Smooth muscle cell (in vitro differentiated cells): ENCODE measurements at regions not wholly inside any gene's neighbourhood (a gene's known extent, or its start where the extent isn't known, plus 50 kb on each side); places are given as distances from the start of the nearest gene placed in this dataset.
A peak's percentile ranks its signal among the peaks of the same experiment; 100 is the strongest.

Experiments
- DNase-seq: peaks from one replicate; lab custom pipeline; 2025; ENCODE audit not compliant: unreplicated experiment; lab: John Stamatoyannopoulos, UW
- H2AFZ ChIP-seq: fragments of 200-600 bp; sonication (generic); 2 replicates; pipeline ENCODE4 v1.6.0; 2016; ENCODE audit warnings: antibody characterized with exemption, low read depth, mild to moderate bottlenecking
- H3F3A ChIP-seq: fragments of 200-600 bp; sonication (generic); 2 replicates; pipeline ENCODE4 v1.6.0; 2017; ENCODE audit warnings: antibody characterized with exemption, low read depth
- H3K27ac ChIP-seq: fragments of 200-600 bp; sonication (generic); 2 replicates; pipeline ENCODE4 v1.5.1; 2016; ENCODE audit warnings: low read depth, mild to moderate bottlenecking
- H3K27me3 ChIP-seq: fragments of 200-600 bp; sonication (generic); 2 replicates; pipeline ENCODE4 v1.6.1; 2016; ENCODE audit warnings: low read depth, mild to moderate bottlenecking
- H3K36me3 ChIP-seq: fragments of 200-600 bp; sonication (generic); 2 replicates; pipeline ENCODE4 v1.5.1; 2016; ENCODE audit warnings: low read depth
- H3K4me1 ChIP-seq: fragments of 200-600 bp; sonication (generic); 2 replicates; pipeline ENCODE4 v1.5.1; 2016; ENCODE audit warnings: low read depth
- H3K4me2 ChIP-seq: fragments of 200-600 bp; sonication (generic); 2 replicates; pipeline ENCODE4 v1.6.0; 2016; ENCODE audit warnings: mild to moderate bottlenecking
- H3K4me3 ChIP-seq: fragments of 200-600 bp; sonication (generic); 2 replicates; pipeline ENCODE4 v1.5.1; 2016; ENCODE audit warnings: mild to moderate bottlenecking
- H3K79me2 ChIP-seq: fragments of 200-600 bp; sonication (generic); 2 replicates; pipeline ENCODE4 v1.6.0; 2016; ENCODE audit warnings: low read depth, mild to moderate bottlenecking
- H3K9ac ChIP-seq: fragments of 200-600 bp; sonication (generic); 2 replicates; pipeline ENCODE4 v1.6.0; 2016; ENCODE audit warnings: low read depth
- H3K9me3 ChIP-seq: fragments of 200-600 bp; sonication (generic); replicated peaks from 2 replicates; pipeline ENCODE4 v1.5.1; 2016; ENCODE audit warnings: low read depth
- H4K20me1 ChIP-seq: fragments of 200-600 bp; sonication (generic); 2 replicates; pipeline ENCODE4 v1.6.0; 2016; ENCODE audit warnings: low read depth
- WGBS: methylation state at CpG from one replicate; pipeline ENCODE4 v1.1.7; 2016; ENCODE audit warnings: low lambda C conversion rate; 5-methylcytosine and 5-hydroxymethylcytosine counted together
- TF ChIP-seq, protein P1 (sequence below): fragments of 200-600 bp; sonication (generic); IDR thresholded peaks from 2 replicates; pipeline ENCODE4 v1.5.1; 2017; ENCODE audit warnings: borderline replicate concordance, mild to moderate bottlenecking, antibody characterized with exemption; ENCODE audit not compliant: insufficient read depth, poor library complexity, severe bottlenecking

DNA sequence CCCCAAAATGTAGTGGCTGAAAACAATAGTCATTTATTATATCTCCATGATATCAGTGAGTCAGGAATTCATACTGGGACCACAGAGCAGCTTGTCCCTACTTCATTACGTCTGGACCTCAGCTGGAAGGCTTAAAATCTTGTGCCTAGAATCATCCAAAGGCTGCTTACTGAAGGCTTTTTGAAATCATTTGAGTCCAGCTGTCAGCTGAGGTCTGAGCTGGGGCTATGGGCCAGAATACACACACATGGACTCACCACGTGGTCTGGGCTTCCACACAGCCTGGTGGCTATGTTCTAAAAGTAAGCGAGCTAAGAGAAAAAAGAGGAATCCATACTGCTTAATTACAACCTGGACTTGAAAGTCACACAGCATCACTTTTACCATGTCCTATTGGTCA is 209.2 kb downstream of the KCTD12 start:
- H3F3A ChIP-seq, result no peaks in the 10 kb centered on the region
- H3K4me2 ChIP-seq, result no peak overlapping the region
- no peak overlapping the region for H3K27ac ChIP-seq
- no peaks in the 10 kb centered on the region for H4K20me1 ChIP-seq
- TF ChIP-seq, protein P1, sequence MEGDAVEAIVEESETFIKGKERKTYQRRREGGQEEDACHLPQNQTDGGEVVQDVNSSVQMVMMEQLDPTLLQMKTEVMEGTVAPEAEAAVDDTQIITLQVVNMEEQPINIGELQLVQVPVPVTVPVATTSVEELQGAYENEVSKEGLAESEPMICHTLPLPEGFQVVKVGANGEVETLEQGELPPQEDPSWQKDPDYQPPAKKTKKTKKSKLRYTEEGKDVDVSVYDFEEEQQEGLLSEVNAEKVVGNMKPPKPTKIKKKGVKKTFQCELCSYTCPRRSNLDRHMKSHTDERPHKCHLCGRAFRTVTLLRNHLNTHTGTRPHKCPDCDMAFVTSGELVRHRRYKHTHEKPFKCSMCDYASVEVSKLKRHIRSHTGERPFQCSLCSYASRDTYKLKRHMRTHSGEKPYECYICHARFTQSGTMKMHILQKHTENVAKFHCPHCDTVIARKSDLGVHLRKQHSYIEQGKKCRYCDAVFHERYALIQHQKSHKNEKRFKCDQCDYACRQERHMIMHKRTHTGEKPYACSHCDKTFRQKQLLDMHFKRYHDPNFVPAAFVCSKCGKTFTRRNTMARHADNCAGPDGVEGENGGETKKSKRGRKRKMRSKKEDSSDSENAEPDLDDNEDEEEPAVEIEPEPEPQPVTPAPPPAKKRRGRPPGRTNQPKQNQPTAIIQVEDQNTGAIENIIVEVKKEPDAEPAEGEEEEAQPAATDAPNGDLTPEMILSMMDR, result no peak
- no peaks in the 10 kb centered on the region for H3K36me3 ChIP-seq
- DNase-seq, result no peak
- no peak overlapping the region for H2AFZ ChIP-seq
- no peak overlapping the region for H3K4me3 ChIP-seq
- H3K27me3 ChIP-seq, result no peaks in the 10 kb centered on the region
- H3K9me3 ChIP-seq, result no peaks in the 10 kb centered on the region
- no peaks in the 10 kb centered on the region for H3K79me2 ChIP-seq
- no peak overlapping the region for H3K9ac ChIP-seq
- no peaks in the 10 kb centered on the region for H3K4me1 ChIP-seq
- 51% methylated on average over 3 of the region's 3 CpGs for WGBS

DNA sequence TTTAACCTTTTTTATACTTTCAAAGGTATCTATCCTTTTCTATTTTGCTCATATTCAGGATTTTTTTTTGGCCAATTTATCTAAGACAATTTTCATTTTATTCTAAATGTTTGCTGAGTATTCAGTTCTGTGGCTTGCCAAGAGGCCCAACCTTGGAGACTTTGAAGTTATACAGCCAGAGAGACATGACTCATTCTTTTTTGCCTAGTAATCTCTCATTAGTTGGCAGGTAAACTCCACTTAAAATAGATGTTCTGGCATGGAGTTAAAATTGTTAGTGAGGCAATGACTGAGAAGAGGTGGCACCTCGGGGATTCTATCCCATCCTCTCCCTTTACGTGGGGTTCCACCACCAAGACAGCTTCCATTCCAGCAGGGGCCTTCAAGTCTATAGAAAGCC is 213.8 kb downstream of the KCTD12 start:
- Histone ChIP-seq H3K9ac (no peak overlapping the region), H3K9me3 (no peaks in the 10 kb centered on the region), H3F3A (peaks cover 11% of the 10 kb centered on the region), H3K27ac (no peak overlapping the region), H2AFZ (no peak overlapping the region), H3K4me3 (no peak overlapping the region), H3K36me3 (no peaks in the 10 kb centered on the region), H3K79me2 (no peaks in the 10 kb centered on the region), H3K4me2 (no peak overlapping the region), H3K4me1 (peaks cover 16% of the 10 kb centered on the region), H3K27me3 (no peaks in the 10 kb centered on the region), H4K20me1 (no peaks in the 10 kb centered on the region)
- DNase-seq, result no peak
- TF ChIP-seq, protein P1, result no peak
- WGBS, result 67% methylated on average over 2 of the region's 2 CpGs

DNA sequence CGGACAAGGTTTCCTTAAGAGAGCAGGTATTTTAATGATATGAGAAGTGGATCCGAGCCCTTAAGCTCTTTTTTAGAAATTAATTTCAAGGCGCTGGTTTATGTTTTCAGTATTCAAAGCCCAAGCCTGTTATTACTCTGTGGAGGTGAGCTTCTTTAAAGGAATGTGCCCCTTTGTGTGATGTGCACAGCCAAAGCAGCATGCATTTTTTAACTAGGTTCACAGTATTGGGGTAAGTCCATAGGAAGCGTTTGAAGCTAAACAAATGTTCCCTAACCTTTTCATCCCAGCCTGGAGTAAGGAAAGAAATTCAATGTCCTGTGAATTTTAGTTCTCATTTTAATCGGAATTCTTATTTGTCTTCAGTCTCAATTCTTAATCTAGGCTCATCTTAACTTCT is 217.5 kb downstream of the KCTD12 start:
- Histone ChIP-seq H2AFZ (no peak overlapping the region), H3K4me1 (peaks cover 16% of the 10 kb centered on the region), H3K27me3 (no peaks in the 10 kb centered on the region), H4K20me1 (no peaks in the 10 kb centered on the region), H3K27ac (peak overlapping the region; percentile 50), H3K79me2 (no peaks in the 10 kb centered on the region), H3K9me3 (no peaks in the 10 kb centered on the region), H3K4me3 (no peak overlapping the region), H3K9ac (no peak overlapping the region), H3F3A (peaks cover 18% of the 10 kb centered on the region), H3K4me2 (peak overlapping the region; percentile 53), H3K36me3 (no peaks in the 10 kb centered on the region)
- no peak for DNase-seq
- WGBS, result 82% methylated on average over 5 of the region's 5 CpGs
- TF ChIP-seq, protein P1, result no peak

DNA sequence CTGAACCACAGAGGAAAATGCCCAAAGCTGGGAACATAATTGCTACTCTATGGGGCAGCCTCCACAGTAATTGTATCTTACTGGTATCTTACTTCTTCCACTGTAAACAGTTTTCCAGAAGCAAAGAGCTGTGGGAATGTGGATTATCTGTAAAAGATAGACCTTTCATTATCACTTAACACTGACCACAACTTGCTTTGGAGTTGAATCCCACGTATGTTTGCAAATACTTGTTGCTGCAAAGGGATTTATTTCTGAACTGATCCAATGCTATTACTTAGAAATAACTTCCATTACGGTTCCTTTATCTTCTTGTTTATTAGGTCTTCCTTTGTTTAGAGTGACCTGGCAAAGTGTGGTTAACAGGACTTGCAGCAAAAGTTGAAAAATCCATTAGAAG is 218.1 kb downstream of the KCTD12 start:
- TF ChIP-seq, protein P1, result no peak
- no peak for DNase-seq
- Histone ChIP-seq H3K4me1 (peaks cover 16% of the 10 kb centered on the region), H3K27me3 (no peaks in the 10 kb centered on the region), H3K4me3 (no peak overlapping the region), H4K20me1 (no peaks in the 10 kb centered on the region), H3K9ac (no peak overlapping the region), H3K9me3 (no peaks in the 10 kb centered on the region), H2AFZ (no peak overlapping the region), H3K4me2 (peak overlapping the region; percentile 53), H3K27ac (peak overlapping the region; percentile 50), H3F3A (peaks cover 18% of the 10 kb centered on the region), H3K79me2 (no peaks in the 10 kb centered on the region), H3K36me3 (no peaks in the 10 kb centered on the region)
- 18% methylated on average over 2 of the region's 2 CpGs for WGBS
